GM23338 (cell line): ENCODE measurements at regions not wholly inside any gene's neighbourhood (a gene's known extent, or its start where the extent isn't known, plus 50 kb on each side); places are given as distances from the start of the nearest gene placed in this dataset.

Source experiments
- ATAC-seq: fragments of 200-7000 bp; cut with Tn5 transposase; 3 replicates; pipeline ENCODE4 v1.9.1; 2020
- DNase-seq: peaks from one replicate; pipeline ENCODE4 v3.0.0-alpha.2; 2015; ENCODE audit warnings: low spot score
- H2AFZ ChIP-seq: fragments of 200-600 bp; sonication (generic); 2 replicates; pipeline ENCODE4 v1.8.0; 2016; ENCODE audit warnings: antibody characterized with exemption, mild to moderate bottlenecking, moderate library complexity
- H3F3A ChIP-seq: fragments of 200-600 bp; sonication (generic); replicated peaks from 2 replicates; pipeline ENCODE4 v1.8.0; 2017; ENCODE audit warnings: antibody characterized with exemption, mixed run types, low read depth
- H3K27ac ChIP-seq: fragments of 200-600 bp; sonication (generic); 2 replicates; pipeline ENCODE4 v1.6.1; 2016; ENCODE audit warnings: low read depth
- H3K27me3 ChIP-seq: fragments of 200-600 bp; sonication (generic); 2 replicates; pipeline ENCODE4 v1.8.0; 2016; ENCODE audit warnings: mild to moderate bottlenecking, mixed run types, moderate library complexity; ENCODE audit not compliant: insufficient read depth
- H3K36me3 ChIP-seq: fragments of 200-600 bp; sonication (generic); 2 replicates; pipeline ENCODE4 v1.8.0; 2016; ENCODE audit warnings: mild to moderate bottlenecking; ENCODE audit not compliant: insufficient read depth
- H3K4me1 ChIP-seq: fragments of 200-600 bp; sonication (generic); 2 replicates; pipeline ENCODE4 v1.8.0; 2016; ENCODE audit warnings: mild to moderate bottlenecking, moderate library complexity; ENCODE audit not compliant: insufficient read depth
- H3K4me2 ChIP-seq: fragments of 200-600 bp; sonication (generic); 2 replicates; pipeline ENCODE4 v1.7.1; 2017; ENCODE audit warnings: mixed run types
- H3K4me3 ChIP-seq: fragments of 200-600 bp; sonication (generic); 2 replicates; pipeline ENCODE4 v1.6.1; 2016; ENCODE audit warnings: mixed run types
- H3K79me2 ChIP-seq: fragments of 200-600 bp; sonication (generic); replicated peaks from 2 replicates; pipeline ENCODE4 v1.8.0; 2017; ENCODE audit warnings: mild to moderate bottlenecking; ENCODE audit not compliant: insufficient read depth
- H3K9me2 ChIP-seq: fragments of 200-600 bp; sonication (generic); 2 replicates; pipeline ENCODE4 v1.8.0; 2017; ENCODE audit not compliant: insufficient read depth
- H4K20me1 ChIP-seq: fragments of 200-600 bp; sonication (generic); replicated peaks from 2 replicates; pipeline ENCODE4 v1.8.0; 2017; ENCODE audit warnings: mild to moderate bottlenecking; ENCODE audit not compliant: insufficient read depth
- H3K27ac Mint-ChIP-seq: 2 replicates; pipeline ENCODE4 v1.8.0; 2020; ENCODE audit warnings: inconsistent platforms, mild to moderate bottlenecking, moderate library complexity, mixed read lengths
- H3K27me3 Mint-ChIP-seq: 3 replicates; pipeline ENCODE4 v1.8.0; 2022; ENCODE audit warnings: low read depth, mild to moderate bottlenecking, moderate library complexity, mixed read lengths, inconsistent platforms; ENCODE audit not compliant: insufficient read depth, poor library complexity
- H3K36me3 Mint-ChIP-seq: 3 replicates; pipeline ENCODE4 v1.8.0; 2021; ENCODE audit warnings: low read depth, mild to moderate bottlenecking, inconsistent platforms, moderate library complexity, mixed read lengths
- H3K4me1 Mint-ChIP-seq: 3 replicates; pipeline ENCODE4 v1.8.0; 2020; ENCODE audit warnings: mild to moderate bottlenecking, inconsistent platforms, mixed read lengths
- H3K4me3 Mint-ChIP-seq: 3 replicates; pipeline ENCODE4 v1.8.0; 2021; ENCODE audit warnings: moderate library complexity, mild to moderate bottlenecking, inconsistent platforms, mixed read lengths
- H3K9me3 Mint-ChIP-seq: 3 replicates; pipeline ENCODE4 v1.8.0; 2020; ENCODE audit warnings: moderate library complexity, mild to moderate bottlenecking, inconsistent platforms, mixed read lengths
- CREB1 ChIP-seq: fragments of 250-450 bp; sonication (Bioruptor Pico); IDR thresholded peaks from 2 replicates; pipeline ENCODE4 v1.5.0; 2020; ENCODE audit warnings: low read depth, mild to moderate bottlenecking, moderate library complexity
- CTCF ChIP-seq, 2 experiments: fragments of 200-600 bp in 1 of 2; sonication (generic) in 1 of 2; conservative IDR thresholded peaks; 2 replicates each; pipeline versions ENCODE4 v1.5.1 to v1.6.1; 2016 to 2017; ENCODE audit warnings: antibody characterized with exemption in 2 of 2, low read depth in 2 of 2, mild to moderate bottlenecking in 2 of 2, moderate library complexity in 1 of 2
- ETS1 ChIP-seq: IDR thresholded peaks from 2 replicates; pipeline ENCODE4 v1.6.1; 2016; ENCODE audit warnings: antibody characterized with exemption
- EZH2 ChIP-seq: fragments of 200-600 bp; sonication (generic); IDR thresholded peaks from one replicate; pipeline ENCODE4 v1.8.0; 2017; ENCODE audit warnings: antibody characterized with exemption, mild to moderate bottlenecking, low read depth; ENCODE audit not compliant: unreplicated experiment
- EZH2phosphoT487 ChIP-seq: fragments of 200-600 bp; sonication (generic); IDR thresholded peaks from one replicate; pipeline ENCODE4 v1.8.1; 2018; ENCODE audit warnings: antibody characterized with exemption; ENCODE audit not compliant: unreplicated experiment
- JUNB ChIP-seq: IDR thresholded peaks from one replicate; pipeline ENCODE4 v1.6.1; 2016; ENCODE audit warnings: antibody characterized with exemption; ENCODE audit not compliant: unreplicated experiment
- NANOG ChIP-seq: IDR thresholded peaks from 2 replicates; pipeline ENCODE4 v1.6.1; 2016; ENCODE audit warnings: antibody characterized with exemption, borderline replicate concordance
- POLR2AphosphoS5 ChIP-seq: IDR thresholded peaks from 2 replicates; pipeline ENCODE4 v1.6.1; 2016; ENCODE audit warnings: antibody characterized with exemption, low read depth
- REST ChIP-seq: IDR thresholded peaks from one replicate; pipeline ENCODE4 v1.6.1; 2018; ENCODE audit warnings: antibody characterized with exemption; ENCODE audit not compliant: unreplicated experiment
- STAT1 ChIP-seq: IDR thresholded peaks from one replicate; pipeline ENCODE4 v1.6.1; 2016; ENCODE audit warnings: antibody characterized with exemption; ENCODE audit not compliant: unreplicated experiment
- ZNF114 ChIP-seq: fragments of 250-450 bp; sonication (Bioruptor Pico); IDR thresholded peaks from 2 replicates; pipeline ENCODE4 v1.5.0; 2020; ENCODE audit warnings: mild to moderate bottlenecking, moderate library complexity
- ZNF331 ChIP-seq: fragments of 250-450 bp; sonication (Bioruptor Pico); IDR thresholded peaks from 2 replicates; pipeline ENCODE4 v1.5.0; 2020; ENCODE audit warnings: low read depth, mild to moderate bottlenecking, moderate library complexity
- TF ChIP-seq, protein P1 (sequence below): fragments of 250-450 bp; sonication (Bioruptor Pico); IDR thresholded peaks from 2 replicates; pipeline ENCODE4 v1.5.0; 2020; ENCODE audit warnings: mild to moderate bottlenecking, moderate library complexity

- H3K79me2 ChIP-seq: no peaks in the 10 kb centered on the region
- no peak overlapping the region for H3K4me2 ChIP-seq
- Mint-ChIP-seq H3K4me1 (no peaks in the 10 kb centered on the region; the same call in 2 of the 3 replicates), H3K27ac (no peak overlapping the region), H3K9me3 (peaks cover 4% of the 10 kb centered on the region), H3K4me3 (no peak overlapping the region), H3K27me3 (no peaks in the 10 kb centered on the region), H3K36me3 (peaks cover 3% of the 10 kb centered on the region; the same call in 2 of the 3 replicates)
- no peak for DNase-seq
- H3F3A ChIP-seq: no peaks in the 10 kb centered on the region
- H3K4me3 ChIP-seq: no peak overlapping the region
- no peaks in the 10 kb centered on the region for H3K36me3 ChIP-seq
- no peaks in the 10 kb centered on the region for H3K27me3 ChIP-seq
- no peaks in the 10 kb centered on the region for H3K4me1 ChIP-seq
- no peaks in the 10 kb centered on the region for H3K9me2 ChIP-seq
- H2AFZ ChIP-seq: no peak overlapping the region
- no peak overlapping the region for H3K27ac ChIP-seq
- no peak for ATAC-seq
- no peaks in the 10 kb centered on the region for H4K20me1 ChIP-seq
- TF ChIP-seq, protein P1, sequence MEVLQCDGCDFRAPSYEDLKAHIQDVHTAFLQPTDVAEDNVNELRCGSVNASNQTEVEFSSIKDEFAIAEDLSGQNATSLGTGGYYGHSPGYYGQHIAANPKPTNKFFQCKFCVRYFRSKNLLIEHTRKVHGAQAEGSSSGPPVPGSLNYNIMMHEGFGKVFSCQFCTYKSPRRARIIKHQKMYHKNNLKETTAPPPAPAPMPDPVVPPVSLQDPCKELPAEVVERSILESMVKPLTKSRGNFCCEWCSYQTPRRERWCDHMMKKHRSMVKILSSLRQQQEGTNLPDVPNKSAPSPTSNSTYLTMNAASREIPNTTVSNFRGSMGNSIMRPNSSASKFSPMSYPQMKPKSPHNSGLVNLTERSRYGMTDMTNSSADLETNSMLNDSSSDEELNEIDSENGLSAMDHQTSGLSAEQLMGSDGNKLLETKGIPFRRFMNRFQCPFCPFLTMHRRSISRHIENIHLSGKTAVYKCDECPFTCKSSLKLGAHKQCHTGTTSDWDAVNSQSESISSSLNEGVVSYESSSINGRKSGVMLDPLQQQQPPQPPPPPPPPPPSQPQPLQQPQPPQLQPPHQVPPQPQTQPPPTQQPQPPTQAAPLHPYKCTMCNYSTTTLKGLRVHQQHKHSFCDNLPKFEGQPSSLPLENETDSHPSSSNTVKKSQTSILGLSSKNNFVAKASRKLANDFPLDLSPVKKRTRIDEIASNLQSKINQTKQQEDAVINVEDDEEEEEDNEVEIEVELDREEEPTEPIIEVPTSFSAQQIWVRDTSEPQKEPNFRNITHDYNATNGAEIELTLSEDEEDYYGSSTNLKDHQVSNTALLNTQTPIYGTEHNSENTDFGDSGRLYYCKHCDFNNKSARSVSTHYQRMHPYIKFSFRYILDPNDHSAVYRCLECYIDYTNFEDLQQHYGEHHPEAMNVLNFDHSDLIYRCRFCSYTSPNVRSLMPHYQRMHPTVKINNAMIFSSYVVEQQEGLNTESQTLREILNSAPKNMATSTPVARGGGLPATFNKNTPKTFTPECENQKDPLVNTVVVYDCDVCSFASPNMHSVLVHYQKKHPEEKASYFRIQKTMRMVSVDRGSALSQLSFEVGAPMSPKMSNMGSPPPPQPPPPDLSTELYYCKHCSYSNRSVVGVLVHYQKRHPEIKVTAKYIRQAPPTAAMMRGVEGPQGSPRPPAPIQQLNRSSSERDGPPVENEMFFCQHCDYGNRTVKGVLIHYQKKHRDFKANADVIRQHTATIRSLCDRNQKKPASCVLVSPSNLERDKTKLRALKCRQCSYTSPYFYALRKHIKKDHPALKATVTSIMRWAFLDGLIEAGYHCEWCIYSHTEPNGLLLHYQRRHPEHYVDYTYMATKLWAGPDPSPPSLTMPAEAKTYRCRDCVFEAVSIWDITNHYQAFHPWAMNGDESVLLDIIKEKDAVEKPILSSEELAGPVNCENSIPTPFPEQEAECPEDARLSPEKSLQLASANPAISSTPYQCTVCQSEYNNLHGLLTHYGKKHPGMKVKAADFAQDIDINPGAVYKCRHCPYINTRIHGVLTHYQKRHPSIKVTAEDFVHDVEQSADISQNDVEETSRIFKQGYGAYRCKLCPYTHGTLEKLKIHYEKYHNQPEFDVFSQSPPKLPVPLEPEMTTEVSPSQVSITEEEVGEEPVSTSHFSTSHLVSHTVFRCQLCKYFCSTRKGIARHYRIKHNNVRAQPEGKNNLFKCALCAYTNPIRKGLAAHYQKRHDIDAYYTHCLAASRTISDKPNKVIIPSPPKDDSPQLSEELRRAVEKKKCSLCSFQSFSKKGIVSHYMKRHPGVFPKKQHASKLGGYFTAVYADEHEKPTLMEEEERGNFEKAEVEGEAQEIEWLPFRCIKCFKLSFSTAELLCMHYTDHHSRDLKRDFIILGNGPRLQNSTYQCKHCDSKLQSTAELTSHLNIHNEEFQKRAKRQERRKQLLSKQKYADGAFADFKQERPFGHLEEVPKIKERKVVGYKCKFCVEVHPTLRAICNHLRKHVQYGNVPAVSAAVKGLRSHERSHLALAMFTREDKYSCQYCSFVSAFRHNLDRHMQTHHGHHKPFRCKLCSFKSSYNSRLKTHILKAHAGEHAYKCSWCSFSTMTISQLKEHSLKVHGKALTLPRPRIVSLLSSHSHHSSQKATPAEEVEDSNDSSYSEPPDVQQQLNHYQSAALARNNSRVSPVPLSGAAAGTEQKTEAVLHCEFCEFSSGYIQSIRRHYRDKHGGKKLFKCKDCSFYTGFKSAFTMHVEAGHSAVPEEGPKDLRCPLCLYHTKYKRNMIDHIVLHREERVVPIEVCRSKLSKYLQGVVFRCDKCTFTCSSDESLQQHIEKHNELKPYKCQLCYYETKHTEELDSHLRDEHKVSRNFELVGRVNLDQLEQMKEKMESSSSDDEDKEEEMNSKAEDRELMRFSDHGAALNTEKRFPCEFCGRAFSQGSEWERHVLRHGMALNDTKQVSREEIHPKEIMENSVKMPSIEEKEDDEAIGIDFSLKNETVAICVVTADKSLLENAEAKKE (CRISPR knock-in tag): no peak
- TF ChIP-seq ETS1: no peak
- TF ChIP-seq REST: no peak
- no peak for TF ChIP-seq EZH2phosphoT487
- no peak for TF ChIP-seq STAT1
- no peak for TF ChIP-seq EZH2
- no peak for TF ChIP-seq CTCF (conservative IDR thresholded peaks at IDR 0.05; ENCODE audit: low read depth in 2 of 2)
- no peak for TF ChIP-seq ZNF114 (CRISPR knock-in tag)
- no peak for TF ChIP-seq NANOG
- TF ChIP-seq JUNB: no peak
- no peak for TF ChIP-seq POLR2AphosphoS5
- TF ChIP-seq ZNF331: no peak
- TF ChIP-seq CREB1 (CRISPR knock-in tag): no peak
Measured at GRCh38 chr21:14836950-14837349, 227.8 kb downstream of the NRIP1 start.
